UCSD-AML1 (cell line): ENCODE measurements at regions not wholly inside any gene's neighbourhood (a gene's known extent, or its start where the extent isn't known, plus 50 kb on each side); places are given as distances from the start of the nearest gene placed in this dataset.
A peak's percentile ranks its signal among the peaks of the same experiment; 100 is the strongest.

Source experiments
- DNase-seq: peaks from one replicate; lab custom pipeline; 2025; ENCODE audit not compliant: unreplicated experiment; lab: John Stamatoyannopoulos, UW

GRCh38 chr4:122038896-122039295 lies 87.0 kb upstream of the TRPC3 start:
- no peak for DNase-seq

- no peak for DNase-seq
Observed at GRCh38 chr4:122034619-122035018, 82.8 kb upstream of the TRPC3 start.

GRCh38 chr4:122027203-122027602 lies 75.3 kb upstream of the TRPC3 start:
- no peak for DNase-seq

DNA sequence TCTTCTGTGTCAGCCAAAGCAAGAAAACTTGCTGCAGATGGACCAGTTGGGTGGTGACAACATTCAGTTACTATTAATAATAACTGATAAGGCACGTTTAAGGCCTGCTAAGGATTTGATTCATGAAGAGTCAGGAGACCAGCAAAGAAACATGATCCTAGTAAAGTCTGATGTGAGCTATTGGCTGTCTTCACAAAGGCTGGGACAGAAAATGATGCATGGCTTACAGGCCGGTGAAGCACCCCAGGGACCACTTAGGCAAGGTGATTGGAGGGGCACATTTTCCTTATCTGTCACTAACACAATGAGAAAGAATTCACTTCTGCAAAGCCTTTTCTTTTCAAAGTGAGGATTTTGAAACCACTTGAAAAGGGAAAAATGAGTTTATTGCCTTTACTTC lies 65.4 kb upstream of the TRPC3 start:
- DNase-seq, result no peak

- no peak for DNase-seq
Observed at GRCh38 chr4:122015203-122015602, 63.3 kb upstream of the TRPC3 start.

DNA sequence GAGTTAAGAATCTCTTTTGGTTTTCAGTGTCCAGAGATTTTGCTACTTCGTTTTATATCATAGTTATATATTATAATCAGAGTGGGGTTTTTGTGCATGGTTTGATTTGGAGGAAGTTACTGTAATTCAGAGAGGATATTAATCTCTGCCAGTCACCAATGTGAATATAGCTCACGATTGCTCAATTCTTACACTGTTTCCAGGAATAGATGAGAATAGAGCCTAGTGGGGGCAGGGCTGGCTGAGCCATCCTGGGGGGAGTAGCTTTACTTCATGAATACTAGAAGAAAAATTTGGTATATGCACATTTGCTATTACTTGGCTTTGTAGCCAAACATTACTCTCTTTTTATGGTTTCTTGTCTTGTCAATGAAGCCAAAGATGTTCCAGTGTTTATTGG lies 60.9 kb upstream of the TRPC3 start:
- no peak for DNase-seq

GRCh38 chr4:122010610-122011009 lies 58.8 kb upstream of the TRPC3 start:
- no peak for DNase-seq

- DNase-seq, result no peak
Observed at GRCh38 chr4:122009524-122009923, 57.7 kb upstream of the TRPC3 start.

DNA sequence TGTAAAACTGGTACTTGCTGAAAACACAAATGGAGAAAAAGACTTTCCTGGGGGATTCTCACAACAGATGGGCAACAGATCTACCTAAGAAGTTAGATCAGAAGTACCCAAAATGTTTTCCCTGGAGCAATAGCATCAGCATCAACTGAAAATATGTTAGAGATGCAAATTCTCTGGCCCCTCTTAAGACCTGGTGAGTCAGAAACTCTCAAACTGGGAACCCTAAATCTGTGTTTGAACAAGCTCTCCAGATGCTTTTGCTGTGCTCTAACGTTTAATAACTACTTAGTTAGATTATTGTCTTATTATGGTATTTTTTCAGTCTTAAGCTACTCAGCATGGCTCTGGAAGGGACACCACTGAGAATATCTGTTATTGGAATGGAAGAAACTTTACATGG lies 55.2 kb upstream of the TRPC3 start:
- no peak for DNase-seq

- DNase-seq, result no peak
Observed at GRCh38 chr4:122005064-122005755, 53.4 kb upstream of the TRPC3 start.

- peak; percentile 19 for DNase-seq
Observed at GRCh38 chr4:122003335-122003734, 51.5 kb upstream of the TRPC3 start.
